ENCODE measurements at regions not wholly inside any gene's neighbourhood (a gene's known extent, or its start where the extent isn't known, plus 50 kb on each side); places are given as distances from the start of the nearest gene placed in this dataset.

- TF ChIP-seq CTCF (IDR thresholded peaks at IDR 0.05; ENCODE audit: insufficient read depth, low read depth, low read length): no peak
- no peak for TF ChIP-seq EZH2 (IDR thresholded peaks at IDR 0.05; ENCODE audit: insufficient read depth, low read length)
Measured at GRCh38 chr11:86128914-86129313, 60.0 kb upstream of the PICALM start.
